Epithelial cell of proximal tubule (primary cell): ENCODE measurements at regions not wholly inside any gene's neighbourhood (a gene's known extent, or its start where the extent isn't known, plus 50 kb on each side); places are given as distances from the start of the nearest gene placed in this dataset.

Experiments used
- DNase-seq: peaks from one replicate; pipeline ENCODE4 v3.0.0-alpha.2; 2011; ENCODE audit warnings: low read depth
- H3K4me3 ChIP-seq: 2 replicates; pipeline ENCODE4 v1.5.1; 2011; ENCODE audit warnings: low read depth, mild to moderate bottlenecking, low read length
- TF ChIP-seq, protein P1 (sequence below): conservative IDR thresholded peaks from 2 replicates; pipeline ENCODE4 v1.5.1; 2012; ENCODE audit warnings: low read depth, mild to moderate bottlenecking, low read length

DNA sequence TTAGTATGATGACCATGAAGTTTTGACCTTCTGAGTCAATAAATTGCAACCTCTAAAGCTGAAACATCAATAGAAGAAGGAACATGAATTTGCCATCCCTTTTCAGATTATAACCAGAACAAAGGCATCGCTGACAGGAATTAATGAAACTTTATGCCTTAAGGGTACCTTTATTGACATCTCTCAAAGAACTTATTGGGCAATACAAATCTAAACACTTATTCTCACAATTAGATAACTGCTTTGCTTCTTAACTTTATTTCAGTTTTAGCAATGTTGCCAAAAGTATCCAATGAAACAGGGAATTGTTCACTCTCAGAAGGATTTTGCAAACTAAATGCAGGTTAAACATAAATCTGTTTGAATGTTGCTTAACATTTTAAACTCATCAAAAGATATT lies 116.0 kb downstream of the ELAPOR2 start:
- TF ChIP-seq, protein P1, sequence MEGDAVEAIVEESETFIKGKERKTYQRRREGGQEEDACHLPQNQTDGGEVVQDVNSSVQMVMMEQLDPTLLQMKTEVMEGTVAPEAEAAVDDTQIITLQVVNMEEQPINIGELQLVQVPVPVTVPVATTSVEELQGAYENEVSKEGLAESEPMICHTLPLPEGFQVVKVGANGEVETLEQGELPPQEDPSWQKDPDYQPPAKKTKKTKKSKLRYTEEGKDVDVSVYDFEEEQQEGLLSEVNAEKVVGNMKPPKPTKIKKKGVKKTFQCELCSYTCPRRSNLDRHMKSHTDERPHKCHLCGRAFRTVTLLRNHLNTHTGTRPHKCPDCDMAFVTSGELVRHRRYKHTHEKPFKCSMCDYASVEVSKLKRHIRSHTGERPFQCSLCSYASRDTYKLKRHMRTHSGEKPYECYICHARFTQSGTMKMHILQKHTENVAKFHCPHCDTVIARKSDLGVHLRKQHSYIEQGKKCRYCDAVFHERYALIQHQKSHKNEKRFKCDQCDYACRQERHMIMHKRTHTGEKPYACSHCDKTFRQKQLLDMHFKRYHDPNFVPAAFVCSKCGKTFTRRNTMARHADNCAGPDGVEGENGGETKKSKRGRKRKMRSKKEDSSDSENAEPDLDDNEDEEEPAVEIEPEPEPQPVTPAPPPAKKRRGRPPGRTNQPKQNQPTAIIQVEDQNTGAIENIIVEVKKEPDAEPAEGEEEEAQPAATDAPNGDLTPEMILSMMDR, result no peak

DNA sequence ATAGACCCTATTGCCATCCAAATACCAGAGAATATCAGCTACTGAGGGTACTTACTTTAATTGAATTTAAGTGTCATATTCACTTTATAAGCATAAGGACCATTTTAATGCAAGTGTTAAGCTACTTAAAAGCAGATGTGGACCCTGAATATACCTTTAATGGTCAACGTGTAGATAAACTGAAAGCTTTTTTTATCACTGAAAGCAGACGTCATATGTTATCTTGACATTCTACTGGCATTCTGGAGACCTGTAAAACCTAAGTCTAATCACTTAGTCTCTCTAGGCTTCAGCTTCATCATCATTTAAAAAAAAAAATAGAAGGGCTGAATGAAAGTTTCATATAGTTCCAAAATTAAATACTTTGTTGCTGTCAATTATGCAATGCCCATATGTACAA lies 116.5 kb downstream of the ELAPOR2 start:
- TF ChIP-seq, protein P1, result no peak
- no peak overlapping the region for H3K4me3 ChIP-seq
- DNase-seq, result no peak

More for the DNA sequence above, 116.0 kb downstream of the ELAPOR2 start:
- no peak overlapping the region for H3K4me3 ChIP-seq
- no peak for DNase-seq

DNA sequence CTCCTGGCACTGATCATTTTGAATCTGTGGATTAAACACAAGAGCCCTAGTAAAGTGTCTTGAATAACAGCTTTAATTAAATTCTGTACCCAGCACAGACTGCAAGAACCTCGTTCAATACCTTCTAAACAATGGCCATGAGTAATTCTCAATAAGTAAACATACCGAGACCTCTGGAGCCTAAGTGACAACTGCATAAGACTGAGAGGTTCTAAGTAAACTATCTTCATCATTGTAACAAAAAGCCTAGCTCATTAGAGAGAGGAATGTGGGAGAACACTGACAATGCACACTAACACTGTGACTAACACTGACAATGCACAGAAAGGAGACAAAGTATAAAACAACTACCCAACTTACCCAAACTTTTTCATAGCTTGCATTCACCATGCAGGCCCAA lies 117.4 kb downstream of the ELAPOR2 start:
- no peak for DNase-seq
- TF ChIP-seq, protein P1, result no peak
- H3K4me3 ChIP-seq, result no peak overlapping the region

DNA sequence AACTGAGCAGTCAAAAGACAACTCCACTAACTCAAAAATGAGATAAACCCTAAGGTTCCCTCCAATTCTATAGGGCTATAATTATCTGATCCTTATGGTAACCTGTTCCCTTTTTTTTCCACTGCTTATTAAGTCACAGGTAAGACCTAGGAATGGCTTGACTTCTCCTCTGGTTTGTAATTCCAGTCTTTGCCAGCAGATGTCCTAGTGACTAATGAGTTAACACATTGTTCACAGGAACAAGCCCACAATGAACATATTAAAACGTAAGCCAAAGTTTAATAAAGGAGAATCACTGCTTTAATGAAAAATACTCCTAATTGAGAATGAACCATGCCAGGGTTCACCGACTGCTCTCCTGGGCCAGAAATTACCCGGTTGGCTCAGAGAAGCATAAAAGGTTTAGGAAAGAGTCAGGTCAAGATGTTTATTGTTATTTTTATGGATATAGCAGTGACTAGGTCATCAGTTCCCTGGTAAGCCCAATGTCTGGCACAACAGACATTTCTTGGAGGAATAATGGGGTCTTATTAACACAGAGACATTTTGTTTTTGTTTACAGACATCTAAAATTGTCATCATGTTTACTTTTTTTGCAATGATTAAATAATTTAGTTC lies 120.1 kb downstream of the ELAPOR2 start:
- no peak overlapping the region for H3K4me3 ChIP-seq
- TF ChIP-seq, protein P1, result peak; percentile 77
- DNase-seq, result peak; percentile 39

DNA sequence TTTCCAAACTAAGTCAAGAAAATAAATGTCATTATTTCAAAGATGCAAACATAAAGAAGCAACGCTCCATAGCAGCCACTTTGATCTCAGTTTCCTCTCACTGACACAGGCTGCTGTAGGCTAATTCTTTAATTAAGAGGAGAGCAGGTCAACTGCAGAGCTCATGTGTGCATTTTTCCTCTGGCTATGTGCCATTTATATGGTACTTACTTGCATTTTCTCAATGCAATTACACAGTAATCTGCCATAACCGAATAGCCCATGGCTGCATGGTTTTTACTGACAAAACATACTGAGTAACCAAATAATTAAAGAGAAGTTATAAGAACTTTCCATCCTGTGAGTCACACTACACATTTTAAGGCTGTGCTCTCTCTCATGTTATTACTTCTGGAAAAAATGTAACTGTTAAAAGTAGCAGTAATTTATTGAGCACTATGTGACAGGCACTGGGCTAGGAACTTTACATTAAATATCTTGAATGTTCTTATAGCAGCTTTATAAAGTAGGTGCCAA lies 122.0 kb downstream of the ELAPOR2 start:
- no peak for DNase-seq
- TF ChIP-seq, protein P1, result no peak
- H3K4me3 ChIP-seq, result no peak overlapping the region

DNA sequence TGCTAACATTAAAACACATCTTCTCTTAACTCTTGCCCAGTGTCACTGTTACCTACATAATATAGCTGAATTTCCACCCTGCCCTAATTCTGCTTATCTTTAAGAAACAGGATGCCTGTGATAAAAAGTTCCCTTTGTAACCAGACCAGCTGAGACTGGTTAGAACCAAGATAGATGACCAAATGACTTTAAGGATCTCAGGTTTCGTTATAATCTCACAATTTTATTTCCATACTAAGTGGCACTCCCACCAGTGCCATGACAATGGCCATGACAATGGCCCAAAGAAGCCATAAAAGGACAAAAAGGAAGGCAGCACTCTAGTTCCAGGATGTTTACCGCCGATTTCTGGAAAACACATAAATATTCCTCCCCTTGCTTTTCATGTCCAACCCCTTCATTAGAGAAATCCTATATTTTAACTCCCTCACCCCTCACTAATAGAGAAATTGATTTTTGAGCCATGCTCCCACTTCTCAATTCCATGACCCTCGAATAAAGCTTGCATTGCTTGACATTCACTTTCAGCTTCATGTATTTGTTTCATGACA lies 126.1 kb downstream of the ELAPOR2 start:
- no peak for DNase-seq
- H3K4me3 ChIP-seq, result no peak overlapping the region
- TF ChIP-seq, protein P1, result no peak

DNA sequence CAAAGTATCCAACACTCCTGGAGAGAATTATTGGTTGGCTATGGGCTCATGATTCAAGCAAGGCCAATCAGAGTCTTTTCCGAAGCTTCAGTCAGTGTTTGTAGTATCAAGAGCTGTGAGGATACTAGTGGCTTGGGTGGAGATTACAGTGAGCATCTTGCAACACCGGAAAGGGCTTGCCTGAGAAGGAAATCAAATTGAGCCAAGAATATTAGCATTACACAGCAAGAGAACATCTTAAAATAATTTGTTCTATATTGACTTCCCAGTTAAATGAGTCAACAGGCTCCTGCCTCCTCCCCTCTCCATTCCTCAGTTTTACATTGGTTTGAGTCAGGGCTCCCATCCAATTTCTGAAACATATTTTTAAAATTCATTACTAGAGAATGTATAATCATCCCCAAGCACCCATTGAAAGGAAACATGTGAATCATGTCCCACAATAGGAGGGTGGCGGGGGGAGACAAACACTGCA lies 127.4 kb downstream of the ELAPOR2 start:
- TF ChIP-seq, protein P1, result no peak
- no peak overlapping the region for H3K4me3 ChIP-seq
- DNase-seq, result no peak
